Stimulated activated CD4-positive, alpha-beta T cell treated with anti-CD3 and anti-CD28 coated beads, Interleukin-15, amount 100 ng/mL, for 1 hour (primary cell): ENCODE measurements at regions not wholly inside any gene's neighbourhood (a gene's known extent, or its start where the extent isn't known, plus 50 kb on each side); places are given as distances from the start of the nearest gene placed in this dataset.
"Not testable (repeated sequence)": the region's sequence is repeated elsewhere in the genome, so short reads cannot be mapped to it uniquely, and the experiment has no call there.

Experiments used
- DNase-seq, 2 donors: peaks; one replicate each; pipeline ENCODE4 v3.0.0-alpha.2; 2020; ENCODE audit warnings: low read depth in 1 of 2, low spot score in 1 of 2

GRCh38 chr6:112853162-112853561, 506.0 kb downstream of the RFPL4B start:
- no peak for DNase-seq

GRCh38 chr6:112863753-112864152, 516.6 kb downstream of the RFPL4B start:
- no peak for DNase-seq

GRCh38 chr6:112865131-112865530, 518.0 kb downstream of the RFPL4B start:
- DNase-seq: no peak

- no peak for DNase-seq
These were observed 527.8 kb downstream of the RFPL4B start for GRCh38 chr6:112874881-112875280.

- no peak for DNase-seq
These were observed 530.3 kb downstream of the RFPL4B start for GRCh38 chr6:112877134-112878100.

- no peak for DNase-seq
These were observed 532.8 kb downstream of the RFPL4B start for GRCh38 chr6:112879920-112880413.

GRCh38 chr6:112881027-112881426, 533.9 kb downstream of the RFPL4B start:
- DNase-seq: no peak

- no peak for DNase-seq
These were observed 535.0 kb downstream of the RFPL4B start for GRCh38 chr6:112881828-112882780.

GRCh38 chr6:112883095-112883494, 536.0 kb downstream of the RFPL4B start:
- no peak for DNase-seq

GRCh38 chr6:112886415-112886814, 539.3 kb downstream of the RFPL4B start:
- no peak for DNase-seq

GRCh38 chr6:112887424-112887823, 540.3 kb downstream of the RFPL4B start:
- not testable (repeated sequence) for DNase-seq

GRCh38 chr6:112899541-112899940, 552.4 kb downstream of the RFPL4B start:
- DNase-seq: no peak

GRCh38 chr6:112903361-112903760, 556.2 kb downstream of the RFPL4B start:
- DNase-seq: no peak

GRCh38 chr6:112906726-112907125, 559.6 kb downstream of the RFPL4B start:
- DNase-seq: no peak

- no peak for DNase-seq
These were observed 562.7 kb downstream of the RFPL4B start for GRCh38 chr6:112909781-112910180.

GRCh38 chr6:112910256-112910655, 563.1 kb downstream of the RFPL4B start:
- DNase-seq: no peak

GRCh38 chr6:112911959-112912358, 564.8 kb downstream of the RFPL4B start:
- no peak for DNase-seq

GRCh38 chr6:112912416-112913101, 565.4 kb downstream of the RFPL4B start:
- no peak for DNase-seq

GRCh38 chr6:112919744-112920143, 572.6 kb downstream of the RFPL4B start:
- DNase-seq: not testable (repeated sequence)

- DNase-seq: no peak
These were observed 573.9 kb downstream of the RFPL4B start for GRCh38 chr6:112920994-112921393.
